ENCODE measurements at regions not wholly inside any gene's neighbourhood (a gene's known extent, or its start where the extent isn't known, plus 50 kb on each side); places are given as distances from the start of the nearest gene placed in this dataset.
"Not testable (repeated sequence)": the region's sequence is repeated elsewhere in the genome, so short reads cannot be mapped to it uniquely, and the experiment has no call there.

- H3K4me3 Mint-ChIP-seq; H3K4me1 Mint-ChIP-seq (ENCODE audit: low read depth); H3K9me3 Mint-ChIP-seq; ATAC-seq; H3K27me3 Mint-ChIP-seq; H3K27ac Mint-ChIP-seq; H3K36me3 Mint-ChIP-seq (ENCODE audit: low read depth); DNase-seq; POLR2A ChIA-PET; intact Hi-C loops (cut with micrococcal nuclease): not testable (repeated sequence)
- CTCF ChIA-PET: interaction anchor here (1.0 kb wide), 1 partner anchor 14 kb away, joined by 3 read pairs; no protein-coding TSS in a partner anchor
Measured at GRCh38 chrX:74358013-74358412, 54.0 kb downstream of the ZCCHC13 start.

GRCh38 chrX:74363914-74364313, 57.4 kb upstream of the SLC16A2 start:
- DNase-seq (no peak), ATAC-seq (no peak)
- POLR2A ChIA-PET: no interaction called here
- Mint-ChIP-seq H3K36me3 (ENCODE audit: low read depth) (no peaks in the 10 kb centered on the region), H3K4me3 (no peak overlapping the region), H3K27me3 (no peaks in the 10 kb centered on the region), H3K9me3 (no peaks in the 10 kb centered on the region), H3K4me1 (ENCODE audit: low read depth) (no peaks in the 10 kb centered on the region), H3K27ac (no peak overlapping the region)
- TF ChIP-seq CTCF (IDR thresholded peaks at IDR 0.05): no peak
- CTCF ChIA-PET: no interaction called here
- intact Hi-C loops (cut with micrococcal nuclease): no loop called here

GRCh38 chrX:74369666-74370065, 51.6 kb upstream of the SLC16A2 start:
- POLR2A ChIA-PET: no interaction called here
- H3K4me1 Mint-ChIP-seq (ENCODE audit: low read depth): no peaks in the 10 kb centered on the region
- no peak overlapping the region for H3K27ac Mint-ChIP-seq
- no peaks in the 10 kb centered on the region for H3K9me3 Mint-ChIP-seq
- intact Hi-C loops (cut with micrococcal nuclease): no loop called here
- CTCF ChIA-PET: no interaction called here
- DNase-seq: no peak
- peaks cover 2% of the 10 kb centered on the region for H3K27me3 Mint-ChIP-seq
- no peak for TF ChIP-seq CTCF (IDR thresholded peaks at IDR 0.05)
- no peak overlapping the region for H3K4me3 Mint-ChIP-seq
- H3K36me3 Mint-ChIP-seq (ENCODE audit: low read depth): no peaks in the 10 kb centered on the region
- ATAC-seq: no peak

GRCh38 chrX:74370487-74370886, 50.8 kb upstream of the SLC16A2 start:
- ATAC-seq (no peak), DNase-seq (no peak)
- intact Hi-C loops (cut with micrococcal nuclease): no loop called here
- ChIA-PET CTCF (no interaction called here), POLR2A (no interaction called here)
- Mint-ChIP-seq H3K4me1 (ENCODE audit: low read depth) (no peaks in the 10 kb centered on the region), H3K9me3 (no peaks in the 10 kb centered on the region), H3K27me3 (peaks cover 2% of the 10 kb centered on the region), H3K36me3 (ENCODE audit: low read depth) (no peaks in the 10 kb centered on the region), H3K27ac (no peak overlapping the region), H3K4me3 (no peak overlapping the region)
- no peak for TF ChIP-seq CTCF (IDR thresholded peaks at IDR 0.05)

GRCh38 chrX:74371425-74372222, 49.7 kb upstream of the SLC16A2 start:
- peaks cover 2% of the 10 kb centered on the region for H3K27me3 Mint-ChIP-seq
- TF ChIP-seq CTCF (IDR thresholded peaks at IDR 0.05): no peak
- no peak overlapping the region for H3K27ac Mint-ChIP-seq
- intact Hi-C loops (cut with micrococcal nuclease): no loop called here
- POLR2A ChIA-PET: no interaction called here
- no peaks in the 10 kb centered on the region for H3K4me1 Mint-ChIP-seq (ENCODE audit: low read depth)
- no peak for ATAC-seq
- no peaks in the 10 kb centered on the region for H3K36me3 Mint-ChIP-seq (ENCODE audit: low read depth)
- CTCF ChIA-PET: interaction anchor here (1.1 kb wide), 1 partner anchor 11 kb away, joined by 4 read pairs; no protein-coding TSS in a partner anchor
- no peaks in the 10 kb centered on the region for H3K9me3 Mint-ChIP-seq
- no peak overlapping the region for H3K4me3 Mint-ChIP-seq
- no peak for DNase-seq
